ENCODE measurements at regions not wholly inside any gene's neighbourhood (a gene's known extent, or its start where the extent isn't known, plus 50 kb on each side); places are given as distances from the start of the nearest gene placed in this dataset.
A peak's percentile ranks its signal among the peaks of the same experiment; 100 is the strongest.

GRCh38 chr16:64696866-64697265 lies 425.0 kb downstream of the CDH11 start:
- peak; percentile 70; the same call in 1 of the 2 replicates for TF ChIP-seq POLR2AphosphoS5 (IDR thresholded peaks at IDR 0.05; ENCODE audit: borderline replicate concordance, low read depth, low read length)
- no peak for TF ChIP-seq EZH2 (IDR thresholded peaks at IDR 0.05)

Measured in SK-N-MC (cell line).